OCI-LY1 (cell line): ENCODE measurements at regions not wholly inside any gene's neighbourhood (a gene's known extent, or its start where the extent isn't known, plus 50 kb on each side); places are given as distances from the start of the nearest gene placed in this dataset.

Source experiments
- CTCF ChIP-seq: fragments of 200-600 bp; sonication (generic), shearing (Covaris generic); IDR thresholded peaks from 2 replicates; pipeline ENCODE4 v1.5.1; 2017; ENCODE audit warnings: mild to moderate bottlenecking, antibody characterized with exemption, low read length, moderate library complexity, mixed read lengths
- EZH2 ChIP-seq: fragments of 200-600 bp; sonication (generic), shearing (Covaris generic); IDR thresholded peaks from 2 replicates; pipeline ENCODE4 v1.8.0; 2017; ENCODE audit warnings: borderline replicate concordance, mixed run types, mild to moderate bottlenecking, antibody characterized with exemption, low read length, moderate library complexity, mixed read lengths

- TF ChIP-seq CTCF (no peak), EZH2 (no peak)
These were observed 220.3 kb downstream of the SPATA31D1 start for GRCh38 chr9:82208741-82209450.
